SK-N-SH treated with all-trans-retinoic acid at 6 μM for 48 hours (cell line): ENCODE measurements at regions not wholly inside any gene's neighbourhood (a gene's known extent, or its start where the extent isn't known, plus 50 kb on each side); places are given as distances from the start of the nearest gene placed in this dataset.

ENCODE experiments used
- ATAC-seq: fragments of 200-7000 bp; cut with Tn5 transposase; 3 replicates; pipeline ENCODE4 v1.9.1; 2020; ENCODE audit warnings: mild to moderate bottlenecking, moderate library complexity
- ARNTL ChIP-seq: fragments of 450-650 bp; formaldehyde crosslinking; IDR thresholded peaks from 2 replicates; pipeline ENCODE4 v1.5.0; 2020; ENCODE audit warnings: low read depth, mild to moderate bottlenecking, moderate library complexity, borderline replicate concordance
- BACH2 ChIP-seq: fragments of 250-450 bp; sonication (Bioruptor Pico); IDR thresholded peaks from 2 replicates; pipeline ENCODE4 v1.9.0; 2021; ENCODE audit warnings: mild to moderate bottlenecking, borderline replicate concordance
- CSDC2 ChIP-seq: fragments of 250-450 bp; sonication (Bioruptor Pico); IDR thresholded peaks from 2 replicates; pipeline ENCODE4 v1.5.0; 2020; ENCODE audit warnings: mild to moderate bottlenecking, moderate library complexity
- ESRRG ChIP-seq: fragments of 250-450 bp; sonication (Bioruptor Pico); IDR thresholded peaks from 2 replicates; pipeline ENCODE4 v1.6.1; 2021; ENCODE audit warnings: mild to moderate bottlenecking
- GLIS3 ChIP-seq: fragments of 250-450 bp; sonication (Bioruptor Pico); IDR thresholded peaks from 2 replicates; pipeline ENCODE4 v1.5.0; 2020; ENCODE audit warnings: mild to moderate bottlenecking, moderate library complexity
- ISL1 ChIP-seq: fragments of 250-450 bp; sonication (Bioruptor Pico); IDR thresholded peaks from 2 replicates; pipeline ENCODE4 v2.1.2; 2022; ENCODE audit warnings: mild to moderate bottlenecking, moderate library complexity
- OSR1 ChIP-seq: fragments of 250-450 bp; sonication (Bioruptor Pico); IDR thresholded peaks from 2 replicates; pipeline ENCODE4 v1.8.0; 2022; ENCODE audit warnings: moderate library complexity, mild to moderate bottlenecking, inconsistent platforms
- PPARA ChIP-seq: fragments of 250-450 bp; sonication (Bioruptor Pico); IDR thresholded peaks from 2 replicates; pipeline ENCODE4 v1.5.0; 2020; ENCODE audit warnings: mild to moderate bottlenecking, borderline replicate concordance
- RARB ChIP-seq: fragments of 250-450 bp; sonication (Bioruptor Pico); IDR thresholded peaks from 2 replicates; pipeline ENCODE4 v1.8.0; 2021; ENCODE audit warnings: mild to moderate bottlenecking, moderate library complexity
- SNAI2 ChIP-seq: fragments of 250-450 bp; sonication (Bioruptor Pico); IDR thresholded peaks from 2 replicates; pipeline ENCODE4 v1.5.0; 2020; ENCODE audit warnings: mild to moderate bottlenecking, moderate library complexity
- TCF4 ChIP-seq: fragments of 250-450 bp; sonication (Bioruptor Pico); IDR thresholded peaks from 2 replicates; pipeline ENCODE4 v1.8.0; 2021; ENCODE audit warnings: mild to moderate bottlenecking, moderate library complexity, borderline replicate concordance
- TOX ChIP-seq: fragments of 250-450 bp; sonication (Bioruptor Pico); IDR thresholded peaks from 2 replicates; pipeline ENCODE4 v1.8.0; 2021; ENCODE audit warnings: mild to moderate bottlenecking, moderate library complexity, borderline replicate concordance
- ZC3H10 ChIP-seq: fragments of 250-450 bp; sonication (Bioruptor Pico); IDR thresholded peaks from 2 replicates; pipeline ENCODE4 v1.5.1; 2021; ENCODE audit warnings: mild to moderate bottlenecking, moderate library complexity
- ZFP3 ChIP-seq: fragments of 250-450 bp; sonication (Bioruptor Pico); IDR thresholded peaks from 2 replicates; pipeline ENCODE4 v1.5.0; 2020; ENCODE audit warnings: mild to moderate bottlenecking, moderate library complexity
- ZFP30 ChIP-seq: fragments of 450-650 bp; formaldehyde crosslinking; IDR thresholded peaks from 2 replicates; pipeline ENCODE4 v1.5.0; 2022; ENCODE audit warnings: mild to moderate bottlenecking, moderate library complexity
- ZNF565 ChIP-seq: fragments of 450-650 bp; formaldehyde crosslinking; conservative IDR thresholded peaks from 2 replicates; pipeline ENCODE4 v1.5.0; 2020; ENCODE audit warnings: low read depth, mild to moderate bottlenecking, moderate library complexity
- ZNF8 ChIP-seq: fragments of 450-650 bp; formaldehyde crosslinking; IDR thresholded peaks from 2 replicates; pipeline ENCODE4 v1.5.0; 2020; ENCODE audit warnings: mild to moderate bottlenecking, moderate library complexity
- TF ChIP-seq, protein P1 (sequence below): fragments of 250-450 bp; sonication (Bioruptor Pico); IDR thresholded peaks from 2 replicates; pipeline ENCODE4 v1.5.1; 2020; ENCODE audit warnings: low read depth, mild to moderate bottlenecking, moderate library complexity
- TF ChIP-seq, protein P2 (sequence below): fragments of 250-450 bp; sonication (Bioruptor Pico); IDR thresholded peaks from 2 replicates; pipeline ENCODE4 v1.8.0; 2020; ENCODE audit warnings: mild to moderate bottlenecking, moderate library complexity, borderline replicate concordance
- TF ChIP-seq, protein P3 (sequence below): fragments of 250-450 bp; sonication (Bioruptor Pico); IDR thresholded peaks from 2 replicates; pipeline ENCODE4 v1.8.0; 2021; ENCODE audit warnings: low read depth, mild to moderate bottlenecking, moderate library complexity, borderline replicate concordance

DNA sequence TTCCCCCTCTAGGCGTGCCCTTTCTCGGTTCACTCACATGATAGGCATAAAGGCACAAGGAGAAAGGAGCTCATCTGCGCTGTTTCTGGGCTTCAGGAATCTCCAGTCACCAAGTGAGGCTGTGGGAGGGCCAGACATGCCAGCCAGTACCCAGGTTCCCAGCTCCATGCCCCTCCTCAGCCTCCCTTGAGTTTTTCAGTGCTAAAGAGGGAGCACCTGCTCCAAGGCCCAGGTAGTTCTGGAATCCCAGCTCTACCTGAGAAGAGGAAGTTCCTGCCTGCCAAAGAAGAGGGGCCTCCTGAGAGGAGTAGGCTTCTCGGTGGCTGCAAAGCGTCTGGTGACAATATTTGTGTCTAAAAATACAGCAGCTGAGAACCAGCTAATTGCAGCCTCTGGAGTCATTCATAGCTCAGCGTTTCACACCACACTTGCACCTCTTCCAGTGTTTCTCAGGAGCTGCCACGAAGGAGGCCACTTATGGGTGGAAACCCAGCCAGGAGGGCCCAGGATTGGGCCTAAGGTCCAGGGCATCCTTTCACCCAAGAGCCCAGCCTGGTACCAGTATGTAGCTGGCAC is 197.4 kb downstream of the TRIM29 start (continued):
- TF ChIP-seq, protein P1, sequence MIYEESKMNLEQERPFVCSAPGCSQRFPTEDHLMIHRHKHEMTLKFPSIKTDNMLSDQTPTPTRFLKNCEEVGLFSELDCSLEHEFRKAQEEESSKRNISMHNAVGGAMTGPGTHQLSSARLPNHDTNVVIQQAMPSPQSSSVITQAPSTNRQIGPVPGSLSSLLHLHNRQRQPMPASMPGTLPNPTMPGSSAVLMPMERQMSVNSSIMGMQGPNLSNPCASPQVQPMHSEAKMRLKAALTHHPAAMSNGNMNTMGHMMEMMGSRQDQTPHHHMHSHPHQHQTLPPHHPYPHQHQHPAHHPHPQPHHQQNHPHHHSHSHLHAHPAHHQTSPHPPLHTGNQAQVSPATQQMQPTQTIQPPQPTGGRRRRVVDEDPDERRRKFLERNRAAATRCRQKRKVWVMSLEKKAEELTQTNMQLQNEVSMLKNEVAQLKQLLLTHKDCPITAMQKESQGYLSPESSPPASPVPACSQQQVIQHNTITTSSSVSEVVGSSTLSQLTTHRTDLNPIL (CRISPR knock-in tag): no peak
- no peak for TF ChIP-seq SNAI2 (CRISPR knock-in tag)
- TF ChIP-seq ZC3H10 (CRISPR knock-in tag): no peak

DNA sequence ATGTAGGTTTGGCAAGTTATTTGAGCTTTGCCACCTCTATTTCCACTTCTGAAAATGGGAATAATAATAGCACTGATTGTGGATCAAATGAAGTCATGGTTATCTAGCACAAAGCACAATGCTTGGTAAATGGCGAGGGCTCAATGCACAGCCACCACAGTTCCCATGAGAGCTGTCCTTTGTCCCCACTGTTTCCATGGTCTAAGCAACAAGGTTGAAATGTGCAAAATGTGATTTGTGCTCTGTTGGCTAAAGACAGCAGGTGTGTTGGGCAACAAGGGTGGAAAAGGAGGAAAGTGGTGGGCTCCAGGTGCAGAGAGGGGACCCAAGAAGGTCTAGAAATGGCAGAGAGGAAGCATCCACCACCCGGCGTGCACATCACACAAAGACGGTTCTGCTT is 200.5 kb downstream of the TRIM29 start:
- no peak for TF ChIP-seq OSR1
- no peak for TF ChIP-seq CSDC2
- no peak for TF ChIP-seq RARB (CRISPR knock-in tag)
- TF ChIP-seq ZC3H10 (CRISPR knock-in tag): no peak
- no peak for TF ChIP-seq ISL1
- no peak for TF ChIP-seq TOX
- TF ChIP-seq GLIS3: no peak
- no peak for TF ChIP-seq BACH2 (CRISPR knock-in tag)
- TF ChIP-seq SNAI2 (CRISPR knock-in tag): no peak
- TF ChIP-seq, protein P2, sequence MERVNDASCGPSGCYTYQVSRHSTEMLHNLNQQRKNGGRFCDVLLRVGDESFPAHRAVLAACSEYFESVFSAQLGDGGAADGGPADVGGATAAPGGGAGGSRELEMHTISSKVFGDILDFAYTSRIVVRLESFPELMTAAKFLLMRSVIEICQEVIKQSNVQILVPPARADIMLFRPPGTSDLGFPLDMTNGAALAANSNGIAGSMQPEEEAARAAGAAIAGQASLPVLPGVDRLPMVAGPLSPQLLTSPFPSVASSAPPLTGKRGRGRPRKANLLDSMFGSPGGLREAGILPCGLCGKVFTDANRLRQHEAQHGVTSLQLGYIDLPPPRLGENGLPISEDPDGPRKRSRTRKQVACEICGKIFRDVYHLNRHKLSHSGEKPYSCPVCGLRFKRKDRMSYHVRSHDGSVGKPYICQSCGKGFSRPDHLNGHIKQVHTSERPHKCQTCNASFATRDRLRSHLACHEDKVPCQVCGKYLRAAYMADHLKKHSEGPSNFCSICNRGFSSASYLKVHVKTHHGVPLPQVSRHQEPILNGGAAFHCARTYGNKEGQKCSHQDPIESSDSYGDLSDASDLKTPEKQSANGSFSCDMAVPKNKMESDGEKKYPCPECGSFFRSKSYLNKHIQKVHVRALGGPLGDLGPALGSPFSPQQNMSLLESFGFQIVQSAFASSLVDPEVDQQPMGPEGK (CRISPR knock-in tag): no peak
- TF ChIP-seq ZFP30 (CRISPR knock-in tag): no peak
- TF ChIP-seq ARNTL (CRISPR knock-in tag): no peak
- TF ChIP-seq TCF4 (CRISPR knock-in tag): no peak
- no peak for TF ChIP-seq ZNF565
- no peak for TF ChIP-seq ZNF8
- TF ChIP-seq PPARA (CRISPR knock-in tag): no peak
- TF ChIP-seq, protein P1 (CRISPR knock-in tag): no peak
- TF ChIP-seq, protein P3, sequence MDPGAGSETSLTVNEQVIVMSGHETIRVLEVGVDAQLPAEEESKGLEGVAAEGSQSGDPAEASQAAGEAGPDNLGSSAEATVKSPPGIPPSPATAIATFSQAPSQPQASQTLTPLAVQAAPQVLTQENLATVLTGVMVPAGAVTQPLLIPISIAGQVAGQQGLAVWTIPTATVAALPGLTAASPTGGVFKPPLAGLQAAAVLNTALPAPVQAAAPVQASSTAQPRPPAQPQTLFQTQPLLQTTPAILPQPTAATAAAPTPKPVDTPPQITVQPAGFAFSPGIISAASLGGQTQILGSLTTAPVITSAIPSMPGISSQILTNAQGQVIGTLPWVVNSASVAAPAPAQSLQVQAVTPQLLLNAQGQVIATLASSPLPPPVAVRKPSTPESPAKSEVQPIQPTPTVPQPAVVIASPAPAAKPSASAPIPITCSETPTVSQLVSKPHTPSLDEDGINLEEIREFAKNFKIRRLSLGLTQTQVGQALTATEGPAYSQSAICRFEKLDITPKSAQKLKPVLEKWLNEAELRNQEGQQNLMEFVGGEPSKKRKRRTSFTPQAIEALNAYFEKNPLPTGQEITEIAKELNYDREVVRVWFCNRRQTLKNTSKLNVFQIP (CRISPR knock-in tag): no peak
- no peak for TF ChIP-seq ESRRG (CRISPR knock-in tag)
- ATAC-seq: no peak

DNA sequence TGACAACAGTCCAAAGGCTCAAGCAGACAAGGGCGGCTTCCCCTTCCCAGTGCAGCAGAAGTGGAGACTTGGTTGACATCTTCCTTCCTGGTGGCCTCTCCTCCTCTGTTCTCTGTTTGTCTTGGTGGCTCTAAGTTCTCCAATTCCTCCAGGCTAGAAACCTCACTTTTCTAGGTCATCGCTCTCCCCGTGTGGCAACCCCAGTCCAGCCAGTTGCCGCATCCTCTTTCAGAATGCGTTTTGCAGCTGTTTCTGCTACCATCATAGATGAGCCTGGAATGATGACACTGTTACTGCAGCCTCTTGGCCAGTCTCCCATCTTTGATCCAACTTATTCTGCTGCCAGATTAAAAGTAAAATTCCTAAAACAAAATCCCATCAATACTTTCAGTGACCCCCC is 201.5 kb downstream of the TRIM29 start:
- no peak for TF ChIP-seq ZFP3 (CRISPR knock-in tag)
- TF ChIP-seq BACH2 (CRISPR knock-in tag): no peak
- no peak for ATAC-seq

DNA sequence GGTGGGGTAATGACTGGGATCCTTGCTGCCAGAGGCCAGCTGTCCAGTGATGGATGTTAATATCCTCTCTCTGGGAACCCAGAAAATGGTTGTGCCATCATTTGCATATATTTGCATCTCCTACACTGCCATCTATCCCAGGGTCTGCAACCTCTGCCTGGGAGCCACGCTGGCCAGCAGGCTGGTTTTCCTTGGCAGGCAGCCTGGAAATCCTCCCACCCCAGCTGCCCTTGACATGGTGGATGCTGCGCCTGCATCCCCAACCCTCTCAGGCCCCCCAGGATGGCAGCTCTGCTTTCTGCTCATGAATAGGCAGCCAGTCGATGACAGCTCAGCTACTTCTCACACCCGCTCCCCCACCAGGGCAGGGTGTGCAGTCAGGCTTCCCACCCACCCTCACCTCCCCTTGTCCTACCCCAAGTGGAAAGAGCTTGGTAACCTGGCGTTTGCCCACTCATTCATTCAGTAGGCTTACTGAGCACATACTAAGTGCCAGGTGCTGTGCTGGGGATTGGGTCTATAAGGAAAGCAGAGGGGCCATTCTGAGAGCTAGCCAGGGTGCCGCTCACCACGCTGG is 202.5 kb downstream of the TRIM29 start:
- ATAC-seq: no peak; the same call in 2 of the 3 replicates
- no peak for TF ChIP-seq ZFP30 (CRISPR knock-in tag)
- TF ChIP-seq, protein P1 (CRISPR knock-in tag): no peak
- no peak for TF ChIP-seq GLIS3
- TF ChIP-seq CSDC2: no peak
- no peak for TF ChIP-seq ISL1
- no peak for TF ChIP-seq BACH2 (CRISPR knock-in tag)
- no peak for TF ChIP-seq ARNTL (CRISPR knock-in tag)
- no peak for TF ChIP-seq ZNF8
- no peak for TF ChIP-seq RARB (CRISPR knock-in tag)
